Retinal pigment epithelial cell (primary cell): ENCODE measurements at regions not wholly inside any gene's neighbourhood (a gene's known extent, or its start where the extent isn't known, plus 50 kb on each side); places are given as distances from the start of the nearest gene placed in this dataset.

ENCODE experiments used
- DNase-seq: peaks from one replicate; pipeline ENCODE4 v3.0.0-alpha.2; 2010; ENCODE audit warnings: low read depth
- H3K4me3 ChIP-seq: 2 replicates; pipeline ENCODE4 v1.5.1; 2011; ENCODE audit warnings: mild to moderate bottlenecking, low read length, control low read depth, moderate library complexity
- CTCF ChIP-seq: conservative IDR thresholded peaks from 2 replicates; pipeline ENCODE4 v1.5.1; 2011; ENCODE audit warnings: low read depth, low read length, control low read depth, inconsistent platforms

GRCh38 chr15:54854667-54855066 lies 342.1 kb downstream of the RSL24D1 start:
- DNase-seq, result no peak
- H3K4me3 ChIP-seq, result no peak overlapping the region
- no peak for TF ChIP-seq CTCF

GRCh38 chr15:54850101-54850500 lies 346.6 kb downstream of the RSL24D1 start:
- DNase-seq, result no peak
- TF ChIP-seq CTCF, result no peak
- H3K4me3 ChIP-seq, result no peak overlapping the region

GRCh38 chr15:54843006-54843405 lies 353.7 kb downstream of the RSL24D1 start:
- H3K4me3 ChIP-seq, result no peak overlapping the region
- no peak for TF ChIP-seq CTCF
- no peak for DNase-seq

- TF ChIP-seq CTCF, result no peak
- DNase-seq, result no peak
- H3K4me3 ChIP-seq, result no peak overlapping the region
These were observed 354.9 kb downstream of the RSL24D1 start for GRCh38 chr15:54841701-54842305.

- TF ChIP-seq CTCF, result no peak
- DNase-seq, result no peak
- H3K4me3 ChIP-seq, result no peak overlapping the region
These were observed 355.9 kb downstream of the RSL24D1 start for GRCh38 chr15:54840621-54841398.

GRCh38 chr15:54839379-54839778 lies 357.4 kb downstream of the RSL24D1 start:
- no peak overlapping the region for H3K4me3 ChIP-seq
- DNase-seq, result no peak
- TF ChIP-seq CTCF, result no peak

- no peak overlapping the region for H3K4me3 ChIP-seq
- DNase-seq, result no peak
- no peak for TF ChIP-seq CTCF
These were observed 360.5 kb downstream of the RSL24D1 start for GRCh38 chr15:54836052-54836795.
